Stimulated activated CD8-positive, alpha-beta memory T cell treated with anti-CD3 and anti-CD28 coated beads, Interleukin-15, amount 100 ng/mL, for 48 hours (primary cell): ENCODE measurements at regions not wholly inside any gene's neighbourhood (a gene's known extent, or its start where the extent isn't known, plus 50 kb on each side); places are given as distances from the start of the nearest gene placed in this dataset.
"Not testable (repeated sequence)": the region's sequence is repeated elsewhere in the genome, so short reads cannot be mapped to it uniquely, and the experiment has no call there.

Experiments
- DNase-seq, 2 donors: peaks; one replicate each; pipeline ENCODE4 v3.0.0-alpha.2; 2020; ENCODE audit warnings: low read depth in 2 of 2

- peak; percentile 12 to 42 for DNase-seq
Observed at GRCh38 chr2:181790716-181791649, 100.5 kb upstream of the ITPRID2 start.

- DNase-seq, result no peak
Observed at GRCh38 chr2:181792906-181793305, 98.6 kb upstream of the ITPRID2 start.

DNA sequence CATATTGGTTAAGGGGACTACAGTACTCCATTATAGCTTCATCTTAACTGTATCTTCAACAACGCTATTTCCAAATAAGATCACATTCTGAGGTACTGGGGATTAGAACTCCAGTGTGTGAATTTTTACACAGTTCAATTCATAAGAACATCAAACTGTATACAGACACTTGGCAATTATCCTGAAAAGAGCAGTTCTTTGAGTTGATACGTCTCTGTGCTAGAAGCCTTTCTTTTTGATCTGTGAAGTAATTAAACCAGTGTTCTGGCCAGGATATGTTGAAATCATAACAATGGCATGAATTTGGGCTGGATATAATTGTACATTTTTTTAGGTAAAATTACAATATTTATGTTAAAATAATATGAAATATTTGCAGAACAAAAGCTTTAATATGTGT is 93.5 kb upstream of the ITPRID2 start:
- DNase-seq, result no peak

- not testable (repeated sequence) for DNase-seq
Observed at GRCh38 chr2:181802300-181802699, 89.2 kb upstream of the ITPRID2 start.

DNA sequence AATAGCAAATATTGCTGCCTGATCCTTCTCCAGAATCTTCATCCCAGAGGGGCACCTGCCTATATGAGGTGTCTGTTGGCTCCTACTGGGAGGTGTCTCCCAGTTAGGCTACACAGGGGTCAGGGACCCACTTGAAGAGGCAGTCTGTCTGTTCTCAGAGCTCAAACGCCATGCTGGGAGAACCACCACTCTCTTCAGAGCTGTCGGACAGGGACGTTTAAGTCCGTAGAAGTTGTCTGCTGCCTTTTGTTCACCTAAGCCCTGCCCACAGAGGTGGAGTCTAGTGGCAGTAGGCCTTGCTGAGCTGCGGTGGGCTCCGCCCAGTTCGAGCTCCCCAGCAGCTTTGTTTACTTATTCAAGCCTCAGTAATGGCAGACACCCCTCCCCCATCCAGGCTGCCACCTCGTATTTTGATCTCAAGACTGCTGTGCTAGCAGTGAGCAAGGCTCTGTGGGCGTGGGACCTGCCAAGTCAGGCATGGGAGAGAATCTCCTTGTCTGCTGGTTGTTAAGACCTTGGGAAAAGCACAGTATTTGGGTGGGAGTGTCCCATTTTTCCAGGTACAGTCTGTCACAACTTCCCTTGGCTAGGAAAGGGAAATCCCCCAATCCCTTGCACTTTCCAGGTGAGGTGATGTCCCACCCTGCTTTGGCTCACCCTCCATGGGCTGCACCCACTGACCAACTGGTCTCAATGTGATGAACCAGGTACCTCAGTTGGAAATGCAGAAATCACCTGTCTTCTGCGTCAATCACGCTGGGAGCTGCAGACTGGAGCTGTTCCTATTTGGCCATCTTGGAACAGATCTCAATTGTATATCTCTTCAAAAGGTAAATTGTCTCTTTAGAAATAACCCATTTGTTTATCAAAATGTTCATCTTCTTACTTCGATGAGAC is 87.4 kb upstream of the ITPRID2 start:
- not testable (repeated sequence) for DNase-seq

GRCh38 chr2:181805228-181806038 is 86.1 kb upstream of the ITPRID2 start:
- no peak for DNase-seq

GRCh38 chr2:181806039-181806392 is 85.5 kb upstream of the ITPRID2 start:
- DNase-seq, result no peak

DNA sequence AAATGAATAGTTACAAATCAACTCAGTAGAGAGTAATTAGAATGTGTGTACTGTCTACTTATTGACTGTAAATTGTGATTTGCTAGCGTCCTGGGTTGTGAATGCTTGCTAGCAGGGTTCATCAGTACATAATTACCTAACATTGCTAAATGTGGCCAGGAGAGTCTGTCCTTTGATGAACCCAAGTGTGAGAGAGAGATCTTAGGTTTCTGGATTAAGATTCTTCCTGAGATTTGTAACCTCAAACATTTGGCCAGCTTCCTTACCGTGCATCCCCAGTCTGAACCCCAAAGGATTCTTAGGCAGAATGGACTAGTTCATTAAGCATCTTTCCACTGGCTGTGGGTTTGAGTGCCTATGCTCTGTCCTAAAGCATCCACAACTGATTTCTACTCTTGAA is 84.0 kb upstream of the ITPRID2 start:
- no peak for DNase-seq

DNA sequence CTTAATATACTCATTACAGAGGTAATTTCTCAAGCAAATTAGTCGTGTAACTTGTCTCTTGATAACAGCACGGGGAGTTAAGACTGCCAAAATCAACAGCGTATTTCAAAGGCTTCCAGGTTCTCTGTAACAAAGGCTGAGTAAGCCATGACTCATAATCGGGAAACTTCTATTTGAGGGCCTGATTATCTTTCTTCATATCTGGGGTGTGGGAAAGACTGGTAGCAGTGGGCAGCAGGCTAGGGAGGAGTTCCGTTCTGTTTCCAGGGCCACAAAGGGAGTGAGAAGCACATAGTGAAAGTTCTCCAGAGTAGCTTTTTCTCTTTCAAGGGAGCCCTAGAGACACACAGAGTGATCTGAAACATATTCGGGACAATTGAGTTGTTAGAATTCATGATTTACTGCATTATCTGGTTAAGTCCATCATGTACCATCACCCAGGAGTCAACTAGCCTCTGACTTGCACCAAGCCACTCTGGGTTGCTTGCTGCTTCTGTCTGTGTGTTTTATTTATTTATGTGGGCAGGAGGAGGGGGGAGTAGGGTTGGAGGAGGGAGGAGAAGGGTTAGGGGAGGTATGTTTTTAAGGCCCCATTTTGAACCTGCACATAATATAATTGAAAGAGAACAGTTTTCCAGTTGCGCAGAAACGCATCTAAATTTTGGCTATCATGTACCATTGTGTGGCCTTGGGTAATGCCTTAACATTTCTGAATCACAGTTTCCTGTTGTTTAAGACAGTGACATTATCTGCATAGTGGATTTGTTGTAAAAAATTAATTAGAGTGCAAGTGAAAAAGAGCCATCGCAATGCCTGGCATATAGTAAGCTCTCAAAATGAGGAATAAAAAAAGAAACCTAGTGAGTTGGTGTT is 80.5 kb upstream of the ITPRID2 start:
- DNase-seq, result no peak

GRCh38 chr2:181812106-181812743 is 79.3 kb upstream of the ITPRID2 start:
- DNase-seq, result no peak

DNA sequence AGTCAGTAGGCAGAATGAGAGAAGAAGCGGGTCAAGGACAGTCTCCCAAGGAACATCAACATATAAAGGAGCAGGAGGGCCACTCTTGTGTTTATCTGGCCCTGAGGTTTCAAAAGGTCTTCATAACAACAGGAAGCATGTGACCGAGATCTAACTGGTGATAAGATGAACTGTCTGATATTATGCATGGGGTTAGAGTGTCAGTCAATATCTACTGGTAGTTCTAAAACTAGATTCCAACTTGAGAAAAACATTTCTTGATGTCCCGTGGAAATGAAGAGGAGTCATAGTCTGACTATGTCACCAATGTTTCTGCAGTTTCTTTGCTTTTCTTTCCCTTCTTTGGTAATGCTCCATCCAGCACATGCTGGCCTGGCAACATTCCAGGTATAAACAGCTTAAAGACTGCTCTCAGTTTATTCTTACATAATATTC is 77.5 kb upstream of the ITPRID2 start:
- no peak for DNase-seq

DNA sequence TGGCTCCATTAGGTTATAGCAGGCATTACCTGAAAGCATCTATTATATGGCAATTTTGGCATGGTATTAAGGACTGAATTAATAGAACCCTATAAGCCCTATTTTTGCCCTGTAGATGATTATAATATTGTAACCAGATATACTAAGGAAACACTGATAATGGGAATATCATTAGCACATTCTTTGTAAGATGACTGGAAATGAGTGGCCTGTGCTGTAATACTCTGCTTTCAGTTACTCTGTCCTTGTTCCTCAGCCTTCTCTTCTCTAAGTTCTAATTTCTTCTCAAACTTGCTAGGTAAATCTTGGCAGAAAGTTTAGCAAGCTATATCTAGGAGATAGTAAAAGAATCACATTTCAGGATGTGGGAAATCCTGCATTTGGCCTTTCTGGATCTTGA is 74.0 kb upstream of the ITPRID2 start:
- no peak for DNase-seq

GRCh38 chr2:181818058-181818680 is 73.4 kb upstream of the ITPRID2 start:
- DNase-seq, result no peak

DNA sequence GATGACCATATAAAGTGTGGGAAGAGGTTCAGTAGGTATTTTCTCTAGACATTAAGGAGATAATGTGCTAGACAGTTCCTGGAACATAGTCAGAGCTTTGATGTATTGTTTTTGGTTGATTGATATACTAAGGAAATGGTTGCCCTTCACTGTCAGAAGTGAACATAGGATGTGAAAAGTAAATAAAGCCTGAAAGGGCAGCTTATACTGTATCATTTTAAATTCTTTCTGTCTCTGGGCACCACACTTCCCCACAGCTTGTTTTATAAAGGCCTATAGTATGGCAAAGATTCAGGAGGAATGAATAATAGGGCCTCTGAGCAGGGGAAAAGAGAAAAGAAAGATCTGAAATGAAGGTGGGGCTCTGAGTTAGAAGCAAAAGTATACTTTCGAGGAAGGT is 72.7 kb upstream of the ITPRID2 start:
- DNase-seq, result no peak

DNA sequence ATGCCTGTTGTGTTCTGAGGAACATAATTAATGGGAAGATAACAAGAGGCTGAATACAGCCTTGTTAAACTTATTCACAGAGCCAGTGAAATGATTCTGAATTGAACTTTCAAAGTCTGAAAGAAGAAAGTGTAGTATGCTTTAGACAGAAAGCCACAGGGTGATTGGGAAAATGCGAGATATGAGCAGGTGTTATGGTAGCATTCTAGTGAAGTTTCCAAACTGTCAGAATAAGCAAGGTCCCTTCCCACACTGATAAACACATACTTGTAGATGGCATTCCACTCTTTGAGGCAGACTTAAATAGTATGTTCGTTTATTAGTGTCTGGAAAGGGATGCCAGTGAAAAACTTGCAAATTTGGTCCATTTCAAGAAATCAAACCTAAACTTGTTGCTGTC is 70.5 kb upstream of the ITPRID2 start:
- DNase-seq, result no peak

DNA sequence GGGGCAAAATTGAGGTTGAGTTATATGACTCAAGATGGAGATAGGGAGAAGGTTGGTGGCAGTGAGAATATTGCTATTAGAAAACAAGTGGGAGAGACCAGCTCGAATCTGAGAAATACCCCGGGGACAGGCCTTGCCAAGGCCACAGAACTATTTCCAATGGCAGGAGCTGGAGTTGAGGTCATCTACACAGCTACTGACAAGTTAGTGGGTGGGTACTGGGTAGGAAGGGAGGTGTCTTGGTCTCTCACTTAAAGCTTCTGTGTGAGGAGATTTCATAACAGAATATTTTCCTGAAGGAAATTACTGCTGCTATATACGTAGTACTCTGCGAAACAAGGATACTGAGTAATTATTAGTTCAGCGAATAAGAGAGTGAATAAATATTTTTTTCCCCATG is 69.4 kb upstream of the ITPRID2 start:
- no peak for DNase-seq

DNA sequence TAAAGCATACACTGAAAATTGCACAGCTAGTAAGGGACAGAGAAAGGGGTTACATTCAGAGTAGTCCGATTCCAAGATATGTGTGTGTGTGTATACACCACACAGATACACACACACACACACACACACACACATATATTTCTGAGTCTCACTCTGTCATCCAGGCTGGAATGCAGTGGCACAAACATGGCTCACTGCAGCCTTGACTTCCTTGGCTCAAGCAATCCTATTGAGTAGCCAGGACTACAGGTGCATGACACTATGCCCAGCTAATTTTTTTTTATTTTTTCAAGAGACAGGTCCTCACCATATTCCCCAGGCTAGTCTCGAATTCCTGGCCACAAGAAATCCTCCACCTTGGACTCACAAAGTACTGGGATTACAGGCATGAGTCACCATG is 68.1 kb upstream of the ITPRID2 start:
- DNase-seq, result no peak

DNA sequence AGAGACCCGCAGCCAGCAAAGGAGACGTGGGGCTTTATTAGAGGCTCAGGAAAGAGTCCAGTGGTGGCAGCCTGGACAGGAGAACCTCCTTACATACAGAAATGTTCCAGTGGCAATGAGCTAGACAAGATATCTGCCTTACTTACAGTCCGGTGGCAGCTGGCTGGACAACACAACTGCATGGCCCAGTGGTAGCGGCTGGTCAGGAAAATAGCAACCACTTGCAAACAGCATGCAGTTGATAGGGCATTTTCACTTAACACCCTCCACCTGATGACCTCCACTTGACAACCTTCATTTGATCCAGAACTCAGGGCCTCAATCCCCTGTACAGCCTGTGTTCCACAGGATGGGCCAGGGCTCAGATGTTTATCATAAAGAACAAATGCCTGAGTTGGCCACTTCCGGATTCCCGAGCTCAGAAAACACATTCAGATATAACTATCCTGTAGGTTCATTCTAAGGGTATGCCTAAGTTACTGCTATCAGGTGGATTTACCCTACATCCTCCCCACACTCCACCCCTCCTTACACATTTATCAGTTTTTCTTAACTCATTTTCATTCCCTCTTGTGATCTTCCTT is 63.3 kb upstream of the ITPRID2 start:
- no peak for DNase-seq

DNA sequence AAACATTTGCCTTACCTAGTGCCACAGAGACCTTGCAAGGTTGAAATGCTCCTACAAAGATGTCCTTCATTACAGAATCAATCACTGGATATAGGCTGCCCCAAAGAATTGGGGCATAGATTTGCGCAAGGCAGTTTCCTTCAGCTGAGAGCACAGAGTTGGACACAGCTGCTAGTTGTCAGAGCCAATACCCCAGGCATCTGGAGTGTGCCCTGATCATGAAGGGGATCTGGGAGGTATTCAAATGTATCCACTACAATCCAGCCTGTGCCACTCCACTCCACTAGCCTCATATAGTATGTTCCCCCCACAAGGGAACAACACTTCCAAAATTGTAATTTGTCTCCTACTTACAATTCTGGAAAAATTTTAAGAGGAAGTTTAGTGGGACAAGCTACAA is 62.3 kb upstream of the ITPRID2 start:
- no peak for DNase-seq

- DNase-seq, result no peak
Observed at GRCh38 chr2:181832015-181832414, 59.5 kb upstream of the ITPRID2 start.
